HG03571 (cell line): ENCODE measurements at regions not wholly inside any gene's neighbourhood (a gene's known extent, or its start where the extent isn't known, plus 50 kb on each side); places are given as distances from the start of the nearest gene placed in this dataset.

Source experiments
- ATAC-seq: cut with Tn5 transposase; IDR thresholded peaks from one replicate; pipeline ENCODE4 v1.9.1; 2021; ENCODE audit not compliant: unreplicated experiment

DNA sequence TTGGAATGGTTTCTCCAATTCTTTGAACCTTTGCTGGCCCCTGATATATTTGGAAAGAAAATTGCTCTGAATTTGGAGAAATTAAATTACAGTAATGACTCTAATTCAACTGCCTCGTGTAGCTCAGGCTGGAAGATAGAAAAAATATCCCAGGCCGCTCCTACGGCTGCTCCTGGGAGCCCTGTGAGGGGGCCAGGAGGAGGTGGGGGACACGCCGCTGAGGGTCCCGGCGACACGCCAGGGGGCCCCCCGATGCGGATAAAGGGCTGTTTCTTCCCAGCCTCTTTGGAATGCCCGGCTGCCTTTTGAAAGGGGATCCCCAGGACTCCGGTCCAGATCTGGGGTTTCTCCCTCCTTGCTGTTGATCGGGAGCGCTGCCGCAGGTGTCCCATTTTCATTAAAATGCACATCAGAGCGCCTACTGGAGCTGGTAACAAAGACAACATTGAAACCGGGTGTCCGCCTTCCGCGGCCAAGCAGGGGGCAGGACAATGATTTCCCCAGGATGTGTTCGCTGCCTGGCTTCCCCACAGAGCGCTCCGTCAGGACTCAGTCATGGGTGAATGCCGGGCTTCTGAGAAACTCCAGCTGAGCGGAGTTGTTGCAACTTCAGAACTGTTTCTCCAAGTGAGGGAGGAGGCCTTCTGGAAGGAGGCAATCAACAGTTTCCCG is 200.1 kb upstream of the KBTBD8 start:
- no peak for ATAC-seq

DNA sequence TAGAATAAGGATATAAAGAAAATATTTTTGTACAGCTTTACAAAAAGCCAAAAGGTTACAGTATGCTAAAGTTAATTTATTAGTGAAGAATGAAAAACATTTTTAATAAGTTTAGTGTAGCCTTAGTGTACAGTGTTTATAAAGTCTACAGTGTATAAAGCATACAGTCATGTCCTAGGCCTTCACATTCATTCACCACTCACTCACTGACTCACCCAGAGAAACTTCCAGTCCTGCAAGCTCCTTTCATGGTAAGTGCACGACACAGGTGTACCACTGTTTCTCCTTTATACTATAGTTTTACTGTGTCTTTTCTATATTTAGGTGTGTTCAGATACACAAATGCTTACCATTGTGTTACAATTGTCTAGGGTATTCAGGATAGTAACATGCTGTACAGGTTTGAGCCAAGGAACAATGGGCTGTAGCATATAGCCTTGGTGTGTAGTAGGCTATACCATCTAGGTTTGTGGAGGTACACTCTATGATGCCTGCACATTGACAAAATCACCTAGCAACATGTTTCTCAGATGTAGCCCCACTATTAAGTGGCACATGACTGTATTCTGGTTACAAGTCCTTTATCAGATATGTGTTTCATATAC is 197.1 kb upstream of the KBTBD8 start:
- no peak for ATAC-seq

DNA sequence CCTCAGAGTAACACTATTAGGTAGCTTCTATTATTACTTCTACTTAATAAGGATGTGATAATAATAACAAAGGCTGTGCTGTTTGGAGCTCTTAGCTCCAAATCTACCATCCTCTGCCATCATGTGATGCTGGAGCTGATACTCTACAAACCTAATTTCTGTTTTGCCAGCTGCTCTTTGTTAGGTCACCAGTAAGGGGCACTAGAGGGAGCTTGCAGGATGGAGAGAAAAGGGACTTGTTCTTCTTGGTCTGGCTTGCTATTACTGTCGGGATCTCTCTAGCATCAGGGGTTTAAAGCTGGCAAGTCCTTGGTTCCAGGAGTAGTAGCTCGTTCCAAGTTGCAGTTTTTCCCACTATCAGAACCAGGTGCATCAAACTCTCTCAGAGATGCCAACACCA is 194.9 kb upstream of the KBTBD8 start:
- no peak for ATAC-seq

DNA sequence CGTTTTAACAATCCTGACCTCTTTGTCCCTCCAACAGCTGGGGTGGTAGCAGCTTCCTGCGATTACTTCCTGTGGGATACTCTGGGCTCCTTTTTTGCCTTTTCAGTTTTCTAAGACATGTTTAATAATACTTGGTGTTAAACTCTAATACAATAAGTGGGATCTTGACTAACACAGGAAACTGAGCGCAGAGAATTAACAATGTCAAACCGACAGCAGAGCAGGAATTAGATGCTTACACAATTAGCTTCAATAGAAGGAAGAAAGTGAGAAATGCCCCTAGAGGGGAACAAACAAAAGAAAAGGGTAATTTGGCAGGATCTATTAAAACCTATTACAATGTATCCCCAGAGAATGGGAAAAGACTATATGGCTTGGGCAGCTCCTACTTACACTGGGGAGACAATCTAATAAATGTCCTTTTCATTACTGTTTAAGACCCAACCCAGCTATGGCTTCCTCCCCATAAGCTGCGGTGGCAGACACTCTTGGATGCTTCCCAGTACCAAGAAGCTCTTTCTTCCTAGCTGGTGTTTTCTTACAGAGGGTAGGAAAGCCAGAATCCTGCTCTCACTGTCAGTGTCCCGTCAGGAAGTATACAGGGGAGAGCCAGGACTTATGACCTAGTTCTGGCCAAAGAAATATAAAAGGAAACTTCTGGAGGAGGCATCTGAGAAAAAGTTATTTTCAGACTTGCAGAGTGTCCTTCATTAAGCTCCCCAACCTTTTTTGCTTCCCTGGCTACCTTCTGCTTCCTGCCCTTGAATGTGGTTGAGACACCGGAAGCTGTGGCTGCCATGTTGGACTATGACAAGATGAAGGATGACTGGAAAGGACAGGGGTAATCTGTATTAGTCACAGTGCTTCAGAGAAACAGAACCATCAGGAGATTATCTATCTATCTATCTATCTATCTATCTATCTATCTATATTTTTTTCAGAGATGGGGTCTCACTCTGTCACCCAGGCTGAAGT is 194.1 kb upstream of the KBTBD8 start:
- no peak for ATAC-seq

DNA sequence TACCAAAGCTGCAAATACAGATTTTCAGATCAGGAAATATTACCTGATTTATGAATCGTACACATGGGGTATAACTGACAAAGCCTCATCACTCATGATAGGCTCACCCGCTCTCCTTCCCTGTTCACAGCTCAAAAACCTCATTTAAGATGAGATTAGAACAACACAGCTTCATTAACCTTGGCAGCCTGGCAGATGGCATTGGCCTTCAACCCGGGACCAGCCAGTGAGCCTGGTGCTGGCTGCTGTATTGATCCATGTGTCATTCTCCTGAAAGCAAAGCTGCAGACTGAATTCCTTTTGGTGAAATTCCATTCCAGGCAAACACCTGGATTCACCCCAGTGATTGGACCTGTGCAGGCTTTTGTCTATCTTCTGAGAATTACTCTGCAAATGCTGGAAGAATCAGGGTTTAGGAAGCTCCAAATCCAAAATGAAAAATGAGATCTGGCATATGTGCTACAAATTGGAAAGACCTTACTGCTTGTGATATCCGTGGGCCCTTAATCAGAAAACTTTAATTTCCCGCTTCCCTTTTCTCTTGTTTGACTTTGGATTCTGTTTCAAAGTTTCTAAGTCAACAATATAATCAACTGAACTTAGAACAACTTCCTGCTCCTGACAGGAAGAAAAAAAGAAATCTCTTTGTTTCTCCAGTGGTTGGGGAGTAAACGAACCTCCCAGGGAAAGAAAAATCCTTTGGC is 189.1 kb upstream of the KBTBD8 start:
- ATAC-seq, result no peak

DNA sequence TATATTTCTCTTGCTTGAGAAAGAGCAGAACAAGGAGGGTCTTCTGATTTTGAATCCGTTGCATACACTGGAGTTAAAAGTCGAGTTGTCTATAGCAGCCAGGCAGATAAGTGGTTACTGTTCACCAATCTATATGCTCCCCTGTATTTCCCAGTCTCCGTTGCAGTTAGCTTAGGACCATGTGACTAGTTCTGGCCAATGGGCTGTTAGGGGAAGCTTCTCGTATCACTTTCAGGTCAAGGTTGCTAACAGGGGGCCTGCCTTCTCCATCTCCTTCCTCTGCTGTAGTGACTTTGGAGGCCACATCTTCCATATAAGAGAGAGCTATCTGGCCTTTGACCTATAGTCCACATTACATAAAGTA is 188.5 kb upstream of the KBTBD8 start:
- no peak for ATAC-seq

DNA sequence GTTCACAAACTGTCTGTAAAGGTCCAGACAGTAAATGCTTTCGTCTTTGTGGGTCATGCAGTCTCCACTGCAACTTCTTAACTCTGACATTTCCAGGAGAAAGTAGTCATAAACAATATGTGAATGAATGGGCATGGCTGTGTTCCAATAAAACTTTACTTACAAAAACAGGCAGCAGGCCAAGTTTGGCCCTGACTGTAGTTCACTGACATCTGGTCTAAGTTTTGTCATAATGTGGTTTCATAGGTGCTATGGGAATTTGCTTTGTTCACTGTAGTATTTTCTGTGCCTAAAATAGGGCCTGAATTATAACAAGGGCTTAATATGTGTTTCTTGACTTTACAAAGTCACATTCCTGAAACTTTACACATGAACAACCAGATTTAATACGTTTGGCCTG is 186.0 kb upstream of the KBTBD8 start:
- ATAC-seq, result no peak

DNA sequence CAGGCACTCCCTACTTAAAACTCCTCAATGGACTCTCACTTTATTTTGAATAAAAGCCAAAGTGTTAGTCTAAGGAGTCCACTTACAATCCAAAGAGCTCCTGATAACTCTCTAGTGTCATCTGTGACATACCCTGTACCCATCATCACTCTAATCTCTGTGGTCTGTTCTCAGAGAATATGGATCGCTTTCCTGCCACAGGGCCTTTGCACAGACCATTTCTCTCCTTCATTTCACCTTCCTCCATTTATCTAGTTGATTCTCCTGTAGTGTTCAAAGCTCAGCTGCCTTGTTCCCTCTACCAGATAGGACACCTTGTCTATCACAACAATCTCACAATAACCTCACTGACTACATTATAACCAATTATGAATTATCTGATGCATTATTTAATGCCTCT is 185.4 kb upstream of the KBTBD8 start:
- no peak for ATAC-seq

DNA sequence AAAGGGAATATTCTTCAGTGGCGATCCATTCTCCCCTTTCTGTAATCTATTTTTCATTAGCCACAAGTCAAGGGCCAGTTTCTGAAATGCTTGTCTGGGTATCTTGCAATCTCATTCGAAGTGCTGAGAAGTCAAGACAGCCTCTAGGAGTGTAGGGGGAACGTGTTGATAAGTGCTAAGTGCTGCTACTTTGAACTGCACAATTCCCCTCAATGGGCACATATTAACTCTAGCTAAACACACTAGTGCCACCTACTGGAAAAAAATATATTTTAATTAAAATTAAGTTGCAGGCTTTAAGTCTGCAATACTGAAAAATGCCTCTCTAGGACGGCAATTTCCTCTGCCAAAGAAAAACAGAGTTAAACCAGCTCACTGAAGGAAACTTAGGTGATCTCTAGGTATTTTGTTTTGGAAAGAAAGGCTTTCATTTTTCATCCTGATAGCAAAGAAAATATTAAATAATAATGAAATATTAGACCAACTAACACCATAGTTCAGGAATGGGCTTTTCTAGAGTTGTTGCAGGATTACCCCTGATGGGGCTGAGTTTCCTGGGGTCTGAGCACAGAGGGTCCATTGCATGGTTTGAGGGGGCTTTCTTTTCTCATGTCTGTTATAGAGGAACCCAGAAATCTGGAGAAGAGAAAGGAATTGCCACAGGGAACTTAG is 181.9 kb upstream of the KBTBD8 start:
- ATAC-seq, result peak; percentile 57

DNA sequence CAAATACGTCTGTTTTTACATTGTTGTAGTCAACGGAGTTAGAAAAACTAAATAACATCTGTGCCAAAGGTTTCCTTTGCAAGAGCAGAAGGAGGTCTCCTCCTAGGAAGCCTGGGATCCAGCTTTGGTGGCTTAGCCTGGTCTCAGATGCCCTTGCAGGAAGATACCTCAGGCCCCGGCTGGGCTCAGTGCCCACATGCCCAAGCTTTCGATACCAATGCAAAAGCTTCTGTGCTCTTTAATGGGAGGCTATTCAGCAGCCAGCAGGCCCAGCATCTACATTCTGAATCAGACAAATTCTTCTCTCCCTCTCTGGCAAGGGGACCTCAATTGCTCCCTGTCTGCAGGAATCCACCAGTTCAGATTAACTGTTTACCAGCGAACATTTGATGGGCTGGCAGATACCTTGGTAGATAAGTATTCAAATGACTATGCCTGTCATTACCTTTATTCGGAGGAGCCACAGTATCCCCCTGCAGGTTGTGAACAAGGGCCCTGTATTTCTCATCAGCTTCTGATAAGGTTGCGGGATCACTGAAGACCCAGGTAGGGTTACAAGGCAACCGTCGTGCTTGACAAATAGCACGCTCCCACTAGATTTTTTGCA is 180.1 kb upstream of the KBTBD8 start:
- no peak for ATAC-seq

DNA sequence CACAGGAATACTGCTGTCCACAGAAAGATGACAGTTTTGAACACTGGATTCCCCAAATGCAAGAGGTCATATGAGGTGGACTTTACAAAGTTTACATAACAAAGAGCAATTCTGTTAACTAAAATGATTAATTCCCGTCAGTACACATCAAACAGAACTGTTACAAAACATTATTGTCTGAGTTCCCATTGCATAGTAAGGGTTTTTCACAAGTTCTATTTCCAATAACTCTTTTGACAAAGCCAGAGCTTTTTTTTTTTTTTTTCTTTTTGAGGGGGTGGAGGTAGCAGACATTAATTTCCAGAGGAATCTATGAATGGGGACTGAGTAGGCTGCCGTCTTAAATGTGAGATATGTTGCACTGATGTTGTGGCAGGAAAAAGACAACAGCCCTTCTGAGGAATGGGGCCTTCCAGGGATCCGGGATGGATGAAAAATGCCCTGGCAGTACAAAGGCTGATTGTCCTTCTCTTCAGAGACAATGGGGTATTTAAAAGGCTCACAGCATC is 178.1 kb upstream of the KBTBD8 start:
- ATAC-seq, result no peak

DNA sequence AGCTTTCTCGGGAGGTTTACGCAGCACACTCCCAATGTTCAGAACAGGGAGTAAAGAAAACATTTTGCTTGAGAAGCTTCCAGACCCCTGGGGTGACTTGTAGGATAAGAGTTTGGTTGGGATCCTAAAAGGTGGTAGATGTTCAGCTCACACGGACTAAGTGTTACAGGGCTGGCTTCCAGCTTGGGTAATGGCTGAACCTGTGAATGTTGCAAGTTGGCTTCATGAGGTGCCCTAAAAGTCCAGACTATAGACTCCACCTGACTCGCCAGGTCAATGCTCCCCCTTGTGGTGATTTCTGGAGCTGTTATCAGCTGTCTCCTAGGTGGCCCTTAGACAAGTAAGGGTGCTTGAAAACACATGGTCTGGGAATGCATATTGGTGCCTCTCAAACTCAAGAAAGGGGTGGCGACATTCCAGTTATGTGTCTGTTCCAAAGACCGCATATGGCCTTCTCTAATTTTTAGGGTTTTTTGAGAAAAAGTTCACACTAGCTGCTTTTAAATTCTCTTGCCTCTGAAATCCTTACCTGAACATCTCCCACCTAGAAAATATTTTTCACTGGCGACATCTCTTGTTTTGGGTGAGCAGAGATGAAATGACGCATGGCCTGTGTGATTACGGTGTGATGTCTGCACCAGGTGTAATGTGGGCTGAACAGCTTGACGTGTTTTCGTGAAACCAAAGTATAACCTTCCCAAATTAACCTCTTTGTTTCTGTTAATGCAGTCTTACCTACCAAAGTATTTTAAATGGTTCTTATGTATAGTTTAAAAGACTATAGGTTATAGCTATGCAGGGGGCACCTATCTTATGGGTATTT is 175.7 kb upstream of the KBTBD8 start:
- ATAC-seq, result peak; percentile 80

DNA sequence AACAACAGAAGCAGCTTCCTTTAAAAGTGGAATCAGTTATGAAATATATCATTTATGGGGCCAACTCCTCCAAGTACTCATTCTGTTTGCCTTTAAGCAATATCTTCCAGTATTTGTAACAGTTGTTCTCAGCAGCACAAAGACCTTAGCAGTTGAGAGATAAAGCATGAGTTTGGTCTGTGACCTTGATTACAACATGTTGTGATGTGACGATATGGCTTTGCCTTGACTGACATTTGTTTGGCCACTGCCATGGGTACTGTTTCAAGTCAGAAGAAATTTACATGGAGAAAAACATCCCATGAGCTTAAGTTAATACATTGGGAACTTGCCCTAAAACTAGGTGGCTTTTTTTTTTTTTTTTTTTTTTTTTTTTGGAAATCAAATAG is 175.1 kb upstream of the KBTBD8 start:
- ATAC-seq, result no peak

DNA sequence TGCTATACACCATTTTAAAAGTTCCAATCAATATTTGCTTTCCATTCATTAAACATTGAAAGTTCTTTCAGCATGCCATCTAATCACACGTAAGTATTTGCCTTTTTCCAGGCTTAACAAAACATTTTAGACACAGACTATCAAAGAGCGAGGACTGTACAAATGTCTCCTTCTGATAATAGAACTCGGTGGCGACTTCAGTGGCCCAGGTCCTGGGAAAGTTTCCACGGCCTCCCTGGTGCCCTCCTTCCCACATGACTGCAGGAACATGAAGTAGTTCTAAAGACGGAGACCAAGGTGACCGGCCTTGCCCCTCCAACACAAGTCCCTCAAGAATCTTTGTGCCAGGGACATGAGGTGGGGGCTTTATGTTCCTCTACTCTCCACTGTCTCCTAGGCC is 174.6 kb upstream of the KBTBD8 start:
- ATAC-seq, result no peak

DNA sequence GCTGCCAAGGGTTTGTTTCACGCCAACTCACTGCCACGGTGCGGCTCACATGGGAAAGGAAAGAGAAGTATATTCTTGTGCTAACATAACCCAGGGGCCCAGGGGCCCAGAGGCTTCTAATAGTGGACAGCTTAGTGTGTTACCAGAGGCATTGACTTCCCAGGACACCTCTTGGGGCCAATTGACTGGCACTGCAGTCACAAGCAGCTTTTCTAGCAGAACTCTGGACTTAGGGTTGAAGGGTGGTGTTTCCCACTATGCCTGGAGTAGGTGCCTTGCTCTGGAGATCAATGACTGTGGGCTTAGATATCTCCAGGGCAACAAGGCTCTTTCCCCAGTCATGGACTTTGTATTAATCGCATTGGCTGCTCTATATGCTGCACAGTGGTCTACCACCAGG is 172.7 kb upstream of the KBTBD8 start:
- ATAC-seq, result no peak

DNA sequence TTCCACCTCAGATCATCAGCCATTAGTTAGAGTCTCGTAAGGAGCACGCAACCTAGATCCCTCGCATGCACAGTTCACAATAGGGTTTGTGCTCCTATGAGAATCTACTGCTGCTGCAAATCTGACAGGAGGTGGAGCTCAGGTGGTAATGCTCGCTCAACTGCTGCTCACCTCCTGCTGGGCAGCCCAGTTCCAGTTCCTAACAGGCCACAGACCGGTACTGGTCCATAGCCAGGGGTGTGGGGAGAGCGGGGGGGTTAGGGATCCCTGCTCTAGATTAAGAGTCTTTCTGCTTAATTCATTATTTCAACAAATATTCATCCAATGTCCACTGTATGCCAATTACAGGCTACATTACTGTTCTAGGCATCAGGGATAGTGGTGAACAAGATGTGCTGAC is 170.4 kb upstream of the KBTBD8 start:
- no peak for ATAC-seq

DNA sequence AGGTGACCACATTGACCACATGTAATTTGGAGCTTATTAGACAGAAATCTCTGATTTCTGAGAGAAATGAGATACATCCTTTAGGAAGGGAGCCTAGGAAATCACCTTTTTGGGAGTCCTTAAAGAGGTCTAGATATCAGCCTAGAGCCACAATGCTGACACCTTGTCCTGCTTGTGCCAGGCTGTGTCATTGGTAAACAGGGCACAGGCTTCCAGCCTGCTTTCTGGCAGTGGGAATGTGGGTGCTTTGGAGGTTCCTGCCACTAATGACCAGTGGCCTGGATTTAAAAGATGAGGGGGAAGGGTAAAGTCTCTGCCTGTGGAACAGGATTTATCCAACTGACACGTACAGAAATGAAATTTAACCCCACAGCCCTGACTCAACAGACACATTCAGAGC is 169.8 kb upstream of the KBTBD8 start:
- no peak for ATAC-seq

DNA sequence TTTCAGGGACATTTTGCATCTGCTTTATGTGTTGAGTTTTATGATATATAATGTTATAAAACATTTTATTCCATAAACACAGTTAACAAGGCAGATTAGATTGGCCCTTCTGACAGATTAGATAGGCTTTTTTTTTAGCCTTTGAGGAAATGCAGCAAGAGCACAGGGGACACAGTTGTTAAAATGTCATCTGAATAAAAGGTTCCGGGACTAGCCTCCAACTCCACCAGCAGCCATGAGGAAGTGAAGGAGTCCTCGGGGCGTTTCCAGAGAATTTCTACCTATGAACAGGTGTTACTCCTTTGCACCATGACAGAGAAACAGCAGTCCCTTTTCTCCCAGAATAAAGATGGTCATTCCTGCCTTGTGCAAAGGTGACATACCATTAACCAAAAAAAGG is 167.8 kb upstream of the KBTBD8 start:
- no peak for ATAC-seq

DNA sequence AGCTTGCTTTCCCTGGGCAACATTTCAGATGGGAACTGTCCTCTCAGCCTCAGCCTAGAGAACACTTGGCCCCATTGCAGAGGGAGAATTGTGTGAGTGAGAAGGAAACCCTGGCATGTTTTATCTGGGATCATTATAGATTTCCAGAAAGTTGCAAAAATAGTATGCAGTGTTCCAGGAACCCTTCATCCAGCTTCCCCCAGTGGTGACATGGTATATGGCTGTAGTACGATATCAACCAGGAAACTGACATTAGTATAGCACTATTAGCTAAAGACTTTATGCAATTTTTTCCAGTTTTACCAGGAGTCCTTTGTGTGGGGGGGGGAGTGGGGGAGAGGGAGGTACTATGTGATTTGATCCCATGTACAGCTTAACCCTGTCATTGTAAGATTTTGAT is 166.2 kb upstream of the KBTBD8 start:
- no peak for ATAC-seq
